GM18861 (cell line): ENCODE measurements at regions not wholly inside any gene's neighbourhood (a gene's known extent, or its start where the extent isn't known, plus 50 kb on each side); places are given as distances from the start of the nearest gene placed in this dataset.
A peak's percentile ranks its signal among the peaks of the same experiment; 100 is the strongest.
"Not testable (repeated sequence)": the region's sequence is repeated elsewhere in the genome, so short reads cannot be mapped to it uniquely, and the experiment has no call there.

ENCODE experiments used
- ATAC-seq: cut with Tn5 transposase; IDR thresholded peaks from one replicate; pipeline ENCODE4 v1.9.1; 2021; ENCODE audit not compliant: unreplicated experiment

DNA sequence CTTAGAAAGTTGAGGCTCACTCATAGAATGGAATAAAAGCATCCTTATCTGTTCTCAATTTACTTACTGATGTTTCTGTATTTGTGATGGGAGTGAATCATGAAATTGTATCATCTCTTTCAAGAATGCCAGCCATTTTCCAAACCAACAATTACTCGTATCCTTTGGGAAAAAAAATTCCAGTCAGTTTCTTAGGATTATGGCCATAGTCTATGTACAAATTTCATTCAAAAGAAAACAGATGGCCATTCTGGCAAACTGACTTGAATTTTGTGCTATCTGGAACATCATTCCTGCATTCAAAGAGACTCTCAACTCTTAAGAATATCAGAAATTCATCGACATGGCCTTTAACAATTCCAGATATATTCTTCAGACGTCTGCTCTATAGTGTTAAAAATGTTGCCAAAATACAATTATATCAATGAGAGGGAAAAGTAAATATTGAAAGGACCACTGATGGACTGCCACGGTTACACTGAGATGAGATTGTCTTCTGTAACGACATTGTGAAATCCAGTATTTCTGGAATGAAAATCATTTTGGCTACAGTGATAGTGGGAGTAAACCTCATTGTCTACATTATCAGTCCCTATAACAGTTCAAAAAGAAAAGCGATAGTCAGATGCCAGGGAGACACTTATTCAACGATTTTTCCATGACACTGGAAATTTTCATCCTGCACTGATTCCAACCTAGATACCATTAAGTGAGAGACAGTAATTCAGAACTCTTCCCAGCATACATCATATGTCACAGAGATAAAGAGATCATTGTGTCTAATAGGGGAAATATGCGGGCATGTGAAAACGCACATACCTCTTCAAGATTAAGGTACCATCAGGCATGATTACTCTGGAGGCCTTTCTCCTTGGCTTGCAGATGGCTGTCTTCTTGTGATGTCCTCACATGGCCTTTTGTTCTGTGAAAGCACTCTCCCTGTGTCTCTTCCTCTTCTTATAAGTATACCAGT lies 953.8 kb upstream of the ALCAM start:
- ATAC-seq: no peak

DNA sequence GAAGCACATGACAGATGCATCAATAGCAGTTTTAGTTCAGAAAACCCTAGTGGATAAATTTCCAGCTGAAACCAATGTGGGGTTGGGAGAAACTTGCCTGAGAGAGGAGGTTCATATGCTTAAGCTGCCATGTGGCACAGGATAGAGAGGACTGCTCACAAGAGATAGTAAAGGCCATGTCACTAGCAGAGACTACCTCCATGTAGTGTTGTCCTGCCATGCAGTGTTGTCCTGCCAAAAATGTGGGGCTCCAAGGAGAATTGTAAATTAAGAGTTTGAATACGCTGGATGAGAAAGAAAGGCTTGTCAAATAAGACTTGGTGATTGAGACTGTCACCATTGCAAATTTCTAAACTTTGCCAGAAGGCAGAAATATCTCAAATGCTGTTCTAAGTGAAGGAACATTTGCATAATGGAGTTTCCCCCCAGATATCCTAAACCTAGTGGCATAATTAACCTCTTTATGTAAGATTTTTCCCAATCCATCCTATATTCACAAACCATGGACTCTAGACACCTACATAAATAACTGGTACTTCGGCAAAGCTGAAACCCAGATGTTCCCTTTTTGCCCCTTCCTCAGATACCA lies 938.3 kb upstream of the ALCAM start:
- no peak for ATAC-seq

DNA sequence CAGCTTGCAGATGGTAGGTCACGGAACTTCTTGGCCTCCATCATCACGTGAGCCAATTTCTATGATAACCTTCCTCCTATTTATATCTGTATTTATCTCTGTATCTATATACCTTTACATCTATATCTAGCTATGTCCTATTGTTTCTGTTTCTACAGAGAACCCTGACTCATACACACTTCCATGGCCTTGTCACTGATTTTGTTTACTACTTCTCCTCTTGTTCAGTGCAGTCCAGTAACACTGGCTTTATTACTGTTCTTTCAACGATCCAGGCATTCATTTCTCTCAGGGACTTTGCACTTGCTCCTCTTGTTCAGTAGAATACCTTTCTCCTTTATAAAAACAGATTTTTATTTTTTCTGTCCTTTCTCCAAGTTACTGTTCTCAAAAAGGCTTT lies 937.0 kb upstream of the ALCAM start:
- no peak for ATAC-seq

DNA sequence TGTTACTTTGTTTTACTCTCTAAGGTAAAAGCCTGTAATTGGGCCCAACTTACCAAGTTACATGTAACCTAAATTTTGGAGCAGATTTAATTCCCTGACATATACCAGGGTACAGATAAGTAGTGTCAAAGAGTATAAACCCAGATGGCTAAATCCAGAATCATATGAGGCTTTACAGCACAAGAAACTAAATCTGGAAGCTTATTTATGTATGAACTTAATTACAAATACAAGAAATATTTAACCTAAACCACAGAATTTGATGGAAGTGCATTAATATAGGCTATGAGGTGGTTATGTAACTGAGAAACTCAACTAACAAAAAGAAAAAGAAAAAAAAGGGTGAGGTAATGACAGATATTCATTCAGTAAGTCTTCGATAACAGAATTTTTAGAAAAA lies 930.2 kb upstream of the ALCAM start:
- no peak for ATAC-seq

DNA sequence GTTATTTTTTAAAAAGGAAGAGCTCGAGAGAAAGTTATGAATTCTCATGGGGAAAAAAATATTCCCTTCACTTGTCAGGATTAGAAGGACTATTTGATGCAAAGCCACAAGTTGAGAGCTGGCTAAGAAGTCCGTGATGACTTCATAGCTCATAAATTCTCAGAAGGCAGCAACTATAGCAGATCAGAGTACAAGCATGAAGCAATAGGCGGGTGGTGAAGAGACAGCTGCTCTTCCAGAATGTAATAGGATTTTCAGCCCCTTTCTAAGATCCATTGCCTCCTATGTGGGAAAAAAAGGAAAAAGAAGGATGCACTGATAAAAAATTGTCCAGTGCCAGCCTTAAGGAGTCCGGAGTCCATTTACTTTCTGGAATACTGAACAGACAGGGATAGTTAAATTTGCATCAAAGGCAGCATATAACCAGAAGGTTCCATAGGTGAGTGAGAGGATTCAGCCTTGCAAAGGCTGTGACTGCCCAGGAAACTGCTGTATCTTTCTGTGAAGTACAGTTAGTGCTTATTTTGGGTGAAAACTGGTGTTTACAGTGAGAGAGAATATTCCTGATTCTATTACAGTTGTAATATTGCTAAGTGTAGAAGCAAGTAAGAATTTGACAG lies 929.5 kb upstream of the ALCAM start:
- no peak for ATAC-seq

DNA sequence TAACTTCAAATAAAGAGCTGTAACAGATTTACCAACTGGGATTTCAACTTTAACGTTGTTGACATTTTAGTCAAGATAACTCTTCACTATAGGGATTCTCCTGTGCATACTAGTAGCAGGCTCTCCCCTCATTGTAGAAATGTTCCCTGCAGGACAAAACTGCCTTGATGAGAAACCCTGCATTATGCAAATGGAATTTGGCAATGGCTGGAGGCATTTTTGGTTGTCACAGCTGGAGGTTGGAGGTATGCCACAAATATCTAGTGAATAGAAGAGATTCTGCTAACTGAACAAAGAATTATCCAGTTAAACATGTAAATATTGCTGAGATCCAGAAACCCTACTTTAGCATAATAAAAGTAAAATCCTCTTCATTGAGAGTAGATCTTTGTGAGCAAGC lies 928.8 kb upstream of the ALCAM start:
- no peak for ATAC-seq

DNA sequence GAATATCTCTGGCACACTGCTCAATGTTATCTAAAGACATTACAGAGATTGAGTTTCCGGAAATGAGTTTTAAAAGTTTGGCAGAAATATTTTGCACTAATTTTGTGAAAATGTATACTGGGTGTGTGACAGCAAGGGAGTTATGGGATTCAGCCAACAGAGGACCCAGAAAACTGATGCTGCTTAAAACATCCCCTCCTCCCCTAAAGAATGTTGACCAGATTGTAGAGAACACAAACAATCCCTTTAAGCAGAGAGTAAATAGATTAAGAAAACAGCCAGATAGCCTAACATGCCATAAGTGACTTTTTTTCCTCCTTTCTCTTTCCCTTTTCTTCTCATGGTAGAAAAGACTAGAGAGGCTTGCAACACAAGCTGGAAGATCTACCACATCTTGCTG lies 928.0 kb upstream of the ALCAM start:
- no peak for ATAC-seq

DNA sequence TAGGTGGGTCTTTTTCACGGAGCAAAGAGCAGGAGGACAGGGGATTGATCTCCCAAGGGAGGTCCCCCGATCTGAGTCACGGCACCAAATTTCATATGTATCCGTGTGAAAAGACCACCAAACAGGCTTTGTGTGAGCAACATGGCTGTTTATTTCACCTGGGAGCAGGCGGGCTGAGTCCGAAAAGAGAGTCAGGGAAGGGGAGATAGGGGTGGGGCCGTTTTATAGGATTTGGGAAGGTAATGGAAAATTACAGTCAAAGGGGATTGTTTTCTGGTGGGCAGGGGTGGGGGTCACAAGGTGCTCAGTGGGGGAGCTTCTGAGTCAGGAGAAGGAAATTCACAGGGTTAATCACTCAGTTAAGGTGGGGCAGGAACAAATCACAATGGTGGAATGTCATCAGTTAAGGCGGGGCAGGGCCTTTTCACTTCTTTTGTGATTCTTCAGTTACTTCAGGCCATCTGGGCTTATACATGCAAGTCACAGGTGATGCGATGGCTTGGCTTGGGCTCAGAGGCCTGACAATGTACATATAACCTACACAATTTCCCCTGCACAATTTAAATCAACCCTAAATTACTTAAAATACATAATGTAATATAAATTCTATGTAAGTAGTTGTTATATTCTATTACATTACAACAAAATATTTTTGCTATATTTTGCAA lies 921.3 kb upstream of the ALCAM start:
- ATAC-seq: not testable (repeated sequence)

DNA sequence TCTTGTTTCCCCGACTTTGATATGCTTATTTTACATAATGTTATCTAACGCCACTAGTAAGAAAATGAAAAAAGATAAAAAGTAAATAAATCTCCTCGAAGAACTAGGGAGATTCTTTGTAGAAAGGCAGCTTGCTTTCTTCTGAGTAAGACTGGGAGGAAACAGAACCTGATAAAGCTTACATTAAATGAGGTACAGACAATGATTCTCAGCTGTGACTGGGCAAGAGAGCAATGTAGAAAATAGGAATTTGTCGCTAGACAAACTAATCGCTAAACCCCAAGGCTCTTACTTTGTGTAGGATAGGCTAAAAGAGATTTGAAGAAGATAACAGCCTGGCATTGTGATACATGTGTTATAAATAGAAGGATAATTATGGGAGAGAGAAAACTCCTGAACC lies 919.0 kb upstream of the ALCAM start:
- ATAC-seq: no peak

DNA sequence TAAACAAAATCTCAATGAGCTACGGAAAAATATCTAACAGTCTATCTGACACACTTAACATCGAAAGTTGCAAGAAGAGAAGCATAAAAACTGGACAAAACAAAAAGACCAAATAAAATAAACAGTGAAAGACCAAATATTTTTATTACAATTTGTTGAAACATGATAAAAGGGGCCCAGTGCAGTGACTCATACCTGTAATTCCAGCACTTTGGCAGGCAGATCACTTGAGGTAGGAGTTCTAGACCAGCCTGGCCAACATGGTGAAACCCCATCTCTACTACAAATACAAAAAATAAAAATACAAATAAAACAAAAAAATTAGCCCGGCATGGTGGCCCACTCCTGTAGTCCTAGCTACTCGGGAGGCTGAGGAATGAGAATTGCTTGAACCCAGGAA lies 914.0 kb upstream of the ALCAM start:
- no peak for ATAC-seq

DNA sequence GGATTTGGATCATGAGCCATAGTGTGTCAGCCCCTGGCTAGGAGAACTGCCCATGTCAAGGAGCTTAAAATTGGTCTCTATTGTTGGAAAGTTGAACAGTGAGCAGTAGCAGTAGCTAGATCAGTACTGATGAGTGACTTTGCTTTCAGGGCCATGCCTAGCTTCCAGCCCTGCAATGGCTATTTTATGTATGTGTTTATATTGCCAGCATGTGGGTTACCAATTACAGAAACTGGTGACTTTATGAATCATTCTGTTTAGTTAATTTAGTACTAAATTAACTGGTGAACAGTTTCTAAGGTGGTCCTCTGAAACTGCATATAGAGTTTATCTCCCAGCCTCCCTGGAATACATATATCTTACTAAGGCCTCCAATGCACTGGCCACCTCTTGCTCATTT lies 908.1 kb upstream of the ALCAM start:
- peak; percentile 66 for ATAC-seq

DNA sequence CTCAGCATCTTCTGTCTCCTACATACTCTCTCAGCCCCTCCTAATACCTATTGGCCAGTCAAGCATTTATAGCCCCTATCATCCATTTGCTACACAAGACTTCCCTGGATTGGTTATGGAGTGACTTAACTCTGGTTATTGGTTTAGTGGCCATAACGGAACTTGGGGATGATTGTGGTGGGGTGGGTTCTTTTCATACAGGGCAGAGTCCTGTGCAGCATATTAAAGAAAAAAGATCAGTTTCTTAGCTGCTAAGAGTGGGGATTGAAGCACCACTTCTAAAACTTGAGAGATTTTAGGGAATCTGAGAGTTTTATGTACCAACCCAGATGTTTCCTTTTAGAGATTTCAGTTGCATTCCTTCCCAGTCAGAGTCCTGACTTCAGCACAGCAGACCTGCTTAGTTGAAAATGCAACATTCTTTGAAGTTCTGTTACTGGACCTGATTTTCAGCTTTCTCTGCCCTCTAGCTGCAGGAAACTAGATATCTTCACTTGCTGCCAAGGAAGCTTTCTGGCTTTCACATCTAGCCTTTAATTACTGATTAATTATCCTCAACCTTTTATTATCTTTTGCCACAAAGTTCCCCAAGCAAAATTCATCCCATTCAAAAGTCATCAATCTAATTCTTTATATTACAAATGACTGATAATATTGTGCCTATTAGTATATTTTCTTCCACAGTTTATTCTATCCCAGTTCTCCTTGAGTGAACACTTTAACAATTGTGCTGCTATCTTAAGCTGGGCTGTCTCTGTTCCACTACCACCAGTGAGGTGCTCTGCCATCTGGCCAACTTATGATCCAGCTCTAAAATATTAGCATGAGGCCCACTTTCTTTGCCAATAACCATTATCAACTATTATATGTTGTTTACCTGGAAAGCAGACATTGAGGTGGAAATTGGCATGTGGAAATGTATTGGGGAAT lies 906.0 kb upstream of the ALCAM start:
- no peak for ATAC-seq

DNA sequence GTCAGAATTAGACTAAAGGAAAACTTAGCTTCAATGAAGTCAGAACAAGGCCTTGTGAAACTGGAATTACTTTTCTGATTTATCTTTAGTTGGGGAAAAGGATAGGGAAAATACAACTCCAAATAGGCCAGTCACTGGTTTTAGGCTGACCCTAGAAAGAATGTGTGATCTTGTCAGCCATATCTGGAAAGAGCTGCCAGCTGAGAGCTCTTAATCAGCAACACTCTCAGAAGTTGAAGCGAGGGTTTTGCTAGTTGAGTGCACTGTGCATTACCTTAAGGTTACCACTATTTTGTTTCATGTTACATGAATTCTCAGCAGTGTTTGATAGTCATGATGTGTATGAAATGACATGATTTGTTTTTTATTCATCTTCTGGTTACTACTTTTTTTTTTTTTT lies 905.3 kb upstream of the ALCAM start:
- ATAC-seq: no peak

DNA sequence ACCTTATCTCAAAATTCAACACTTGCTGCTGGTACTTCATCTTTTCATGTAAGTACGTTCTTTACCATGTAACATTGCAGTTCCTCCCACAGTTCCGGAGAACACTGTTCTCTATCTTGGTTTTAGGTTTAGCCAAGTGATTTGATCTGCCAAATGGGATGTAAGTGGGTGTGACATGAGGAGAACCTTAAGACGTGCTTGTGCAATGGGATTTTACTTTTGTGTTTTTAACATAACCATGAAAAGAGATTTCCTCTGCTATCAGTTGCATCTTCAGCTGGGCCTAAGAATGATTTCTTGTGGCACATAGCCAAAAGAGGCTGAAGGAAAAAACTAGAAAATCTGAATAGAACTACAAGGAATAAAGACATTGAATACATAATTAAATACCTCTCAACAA lies 894.5 kb upstream of the ALCAM start:
- no peak for ATAC-seq

DNA sequence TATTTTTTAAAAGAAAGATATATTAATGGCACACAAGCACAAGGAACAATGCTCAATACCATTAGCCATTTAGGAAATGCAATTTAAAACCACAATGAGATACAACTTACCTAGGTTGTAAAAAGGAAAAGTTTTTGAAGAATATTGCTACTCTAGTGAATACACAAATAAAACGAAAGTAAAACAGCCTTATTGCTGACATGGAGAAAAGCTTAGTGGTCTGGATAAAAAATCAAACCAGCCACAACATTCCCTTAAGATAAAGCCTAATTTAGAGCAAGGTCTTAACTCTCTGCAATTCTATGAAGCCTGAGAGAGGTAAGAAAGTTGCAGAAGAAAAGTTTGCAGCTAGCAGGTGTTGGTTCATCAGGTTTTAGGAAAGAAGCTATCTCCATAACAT lies 892.7 kb upstream of the ALCAM start:
- ATAC-seq: no peak

DNA sequence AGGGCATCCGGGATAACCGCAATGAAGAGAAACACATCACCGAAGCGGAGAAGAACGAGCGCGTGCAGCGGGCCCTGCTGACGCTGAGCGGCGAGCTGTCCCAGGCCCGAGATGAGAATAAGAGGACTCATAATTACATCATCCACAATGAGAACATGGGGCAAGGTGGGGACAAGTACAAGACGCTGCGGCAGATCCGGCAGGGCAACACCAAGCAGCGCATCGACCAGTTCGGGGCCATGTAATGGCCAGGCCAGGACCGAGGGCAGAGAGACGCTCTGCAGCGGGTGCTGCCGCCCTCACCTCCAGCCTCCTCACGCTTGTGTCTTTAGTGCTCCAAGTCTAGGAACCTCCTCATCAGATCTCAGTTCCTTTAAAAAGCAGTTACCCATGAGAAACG lies 863.7 kb upstream of the ALCAM start:
- no peak for ATAC-seq

DNA sequence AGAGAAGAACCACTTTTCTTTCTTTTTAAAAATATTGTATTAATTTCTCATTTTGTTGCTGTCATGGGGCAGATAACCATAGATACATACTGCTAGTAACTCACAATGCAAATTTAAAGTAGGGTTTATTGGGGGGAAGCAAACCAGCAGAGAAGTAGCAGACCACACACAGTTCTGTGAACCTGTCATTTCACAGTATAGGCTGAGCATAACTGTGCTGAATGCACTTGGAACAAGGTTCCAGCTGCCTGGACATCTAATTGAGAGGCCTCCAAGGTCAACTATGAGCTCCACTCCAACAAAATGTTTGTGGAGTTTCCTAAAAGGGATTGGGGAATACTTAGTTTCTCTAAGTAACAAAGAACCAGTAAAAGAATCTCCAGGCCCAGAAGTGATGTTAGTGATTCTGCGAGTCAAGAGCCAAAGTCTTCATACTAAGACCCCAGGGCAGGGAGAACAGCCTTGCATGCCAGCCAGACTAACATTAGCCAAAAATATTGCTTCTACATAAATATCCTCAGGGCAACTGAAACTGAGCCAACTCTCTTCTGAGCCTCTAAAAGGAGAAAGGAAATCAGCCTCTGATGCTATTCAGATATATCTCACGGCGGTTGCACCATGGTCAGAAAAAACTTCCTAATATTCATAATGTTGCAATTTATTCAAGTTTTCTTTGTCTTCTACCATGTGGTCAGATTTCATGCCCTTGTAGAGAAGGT lies 856.4 kb upstream of the ALCAM start:
- ATAC-seq: no peak

DNA sequence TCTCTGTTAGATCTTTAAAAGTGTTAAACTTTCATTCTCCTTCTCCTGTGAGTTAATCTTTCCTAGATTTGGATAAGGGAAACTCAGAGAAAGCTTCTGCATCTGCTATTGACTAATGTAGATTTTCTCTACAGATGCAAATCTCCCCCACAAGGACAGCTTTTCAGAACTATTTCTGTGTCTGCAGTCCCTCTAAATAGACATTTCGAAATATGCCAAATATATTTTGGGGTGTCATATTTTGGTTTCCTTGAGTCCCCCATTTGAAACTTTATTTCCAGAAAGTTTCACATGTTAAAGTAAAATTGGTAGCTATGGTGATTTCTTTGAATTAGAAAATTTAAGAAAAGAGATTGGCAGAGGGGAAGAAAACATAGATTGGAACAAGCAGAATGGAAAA lies 852.3 kb upstream of the ALCAM start:
- no peak for ATAC-seq

DNA sequence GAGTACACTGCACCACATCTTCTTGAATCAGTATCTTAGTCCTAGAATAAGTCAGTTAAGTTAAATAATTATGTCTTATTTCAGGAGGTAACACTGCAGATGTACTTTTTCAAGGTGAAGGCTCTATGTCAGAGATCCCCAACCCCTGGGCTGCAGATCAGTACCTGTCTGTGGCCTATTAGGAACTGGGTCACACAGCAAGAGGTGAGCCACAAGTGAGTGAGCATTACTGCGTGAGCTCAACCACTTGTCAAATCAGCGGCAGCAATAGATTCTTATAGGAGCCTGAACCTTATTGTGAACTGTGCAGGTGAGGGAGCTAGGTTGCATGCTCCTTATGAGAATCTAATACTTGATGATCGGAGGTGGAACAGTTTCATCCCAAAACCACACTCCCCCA lies 851.9 kb upstream of the ALCAM start:
- no peak for ATAC-seq

DNA sequence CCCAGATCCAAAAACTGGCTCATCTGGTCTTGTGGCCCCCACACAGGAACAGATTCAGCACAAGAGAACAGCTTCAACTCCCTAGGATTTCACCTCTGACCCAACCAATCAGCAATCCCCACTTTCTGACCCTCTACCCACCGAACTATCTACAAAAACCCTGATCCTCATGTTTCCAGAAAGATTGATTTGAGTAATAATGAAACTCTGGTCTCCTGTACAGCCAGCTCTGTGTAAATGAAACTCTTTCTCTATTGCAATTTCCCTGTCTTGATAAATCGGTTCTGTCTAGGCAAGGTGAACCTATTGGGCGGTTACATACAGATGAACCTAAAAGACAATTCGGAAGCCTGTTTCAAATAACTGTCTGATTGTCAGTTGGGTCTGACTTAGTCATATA lies 847.6 kb upstream of the ALCAM start:
- ATAC-seq: peak; percentile 29
